PC-3 (cell line): ENCODE measurements at regions not wholly inside any gene's neighbourhood (a gene's known extent, or its start where the extent isn't known, plus 50 kb on each side); places are given as distances from the start of the nearest gene placed in this dataset.

Source experiments
- CTCF ChIP-seq: fragments of 300-600 bp; sonication (generic); conservative IDR thresholded peaks from 2 replicates; pipeline ENCODE4 v1.5.1; 2017; ENCODE audit warnings: antibody characterized with exemption, low read depth, mild to moderate bottlenecking, low read length
- EZH2phosphoT487 ChIP-seq: fragments of 300-600 bp; sonication (generic); IDR thresholded peaks from 2 replicates; pipeline ENCODE4 v1.6.1; 2018; ENCODE audit warnings: mild to moderate bottlenecking, antibody characterized with exemption, low read length, borderline replicate concordance

GRCh38 chr4:177964061-177964460, 521.8 kb upstream of the AGA start:
- TF ChIP-seq CTCF (no peak), EZH2phosphoT487 (no peak)
